GM21717 (cell line): ENCODE measurements at regions not wholly inside any gene's neighbourhood (a gene's known extent, or its start where the extent isn't known, plus 50 kb on each side); places are given as distances from the start of the nearest gene placed in this dataset.

ENCODE experiments used
- ATAC-seq: cut with Tn5 transposase; IDR thresholded peaks from one replicate; pipeline ENCODE4 v1.9.1; 2021; ENCODE audit warnings: mild to moderate bottlenecking, moderate library complexity; ENCODE audit not compliant: unreplicated experiment

DNA sequence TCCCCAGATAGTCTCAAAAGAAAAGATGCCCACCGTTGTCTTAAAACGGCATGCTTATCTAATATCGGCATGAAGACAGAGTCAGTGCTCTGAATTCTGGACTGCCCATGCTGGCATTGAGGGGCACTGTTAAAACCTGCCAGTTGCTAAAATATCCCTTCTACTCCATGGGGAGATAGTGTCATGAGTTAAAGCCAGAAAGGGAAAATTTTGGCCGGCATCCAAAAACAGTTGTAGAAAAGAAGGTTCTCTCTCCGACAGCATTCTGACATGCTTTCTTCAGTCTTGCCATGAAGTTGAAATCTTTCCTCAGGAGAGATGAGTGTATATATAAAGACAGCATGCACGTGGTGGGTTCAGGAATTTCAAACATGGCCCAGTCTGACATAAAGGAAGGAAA, 401.3 kb upstream of the PIK3C3 start:
- ATAC-seq = no peak

DNA sequence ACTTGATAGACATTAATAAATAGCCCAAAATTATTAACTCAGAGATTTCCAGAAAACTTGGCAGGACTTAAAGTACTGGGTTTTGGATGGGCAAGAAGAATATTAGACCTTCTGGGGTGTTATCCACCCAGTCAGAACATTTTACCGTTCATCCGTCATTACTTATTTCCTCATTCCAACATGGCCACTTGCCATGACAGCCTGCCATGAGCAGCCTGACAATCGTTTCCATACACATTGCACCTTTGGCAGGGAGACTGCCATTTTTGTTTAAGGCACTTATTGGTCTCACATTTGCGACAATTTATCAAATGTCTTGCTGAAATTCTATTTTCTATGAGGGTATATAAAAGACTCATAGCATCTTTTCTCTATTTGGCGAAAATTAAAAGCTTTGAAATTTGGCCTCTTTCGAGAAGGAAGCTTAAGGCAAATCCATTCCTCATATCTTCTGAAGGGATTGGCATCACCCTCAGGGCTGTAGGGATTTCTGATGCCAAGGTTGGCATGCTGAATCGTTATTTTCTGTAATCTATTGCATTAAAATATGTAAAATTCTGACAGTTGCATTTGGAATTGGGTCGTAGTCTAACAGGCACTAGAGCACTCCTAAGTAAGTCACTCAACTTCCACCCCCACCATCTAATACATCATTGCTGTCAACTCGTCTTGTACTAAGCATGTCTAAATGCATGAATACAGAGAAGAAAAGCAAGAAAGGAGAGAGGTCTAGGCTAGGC, 406.3 kb upstream of the PIK3C3 start:
- ATAC-seq = no peak

DNA sequence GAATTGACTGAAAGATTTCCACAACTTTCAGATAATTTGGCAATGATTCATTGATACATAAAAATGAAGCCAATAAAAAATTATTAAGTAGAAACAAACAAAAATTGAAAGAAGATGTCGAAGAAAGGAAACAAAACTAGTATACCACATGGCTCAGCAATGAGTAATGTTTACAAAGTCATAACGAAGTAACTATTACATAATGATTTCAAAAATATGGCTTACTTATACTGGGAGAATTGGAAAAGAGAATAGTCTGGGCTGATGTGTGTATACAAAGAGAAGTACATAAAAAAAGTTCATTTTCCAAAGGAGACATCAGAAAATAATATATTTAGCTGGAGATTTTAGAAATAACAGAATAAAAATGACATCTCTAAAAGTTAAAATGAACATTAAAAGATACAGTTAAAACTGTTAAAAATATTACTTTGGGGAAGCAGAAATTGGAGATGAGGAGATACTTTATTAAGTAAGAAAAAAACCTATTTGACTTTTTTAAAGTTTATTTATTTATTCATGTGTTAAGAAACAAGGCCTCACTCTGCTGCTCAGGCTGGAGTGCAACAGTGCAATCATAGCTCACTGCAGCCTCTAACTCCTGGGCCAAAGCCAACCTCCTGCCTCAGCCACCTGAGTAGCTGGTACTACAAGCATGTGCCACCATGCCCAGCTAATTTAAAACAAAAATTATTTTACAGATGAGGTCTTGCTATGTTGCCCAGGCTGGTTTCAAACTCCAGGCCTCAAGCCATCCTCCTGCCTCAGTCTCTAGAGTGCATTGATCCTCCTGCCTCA, 409.7 kb upstream of the PIK3C3 start:
- no peak for ATAC-seq

DNA sequence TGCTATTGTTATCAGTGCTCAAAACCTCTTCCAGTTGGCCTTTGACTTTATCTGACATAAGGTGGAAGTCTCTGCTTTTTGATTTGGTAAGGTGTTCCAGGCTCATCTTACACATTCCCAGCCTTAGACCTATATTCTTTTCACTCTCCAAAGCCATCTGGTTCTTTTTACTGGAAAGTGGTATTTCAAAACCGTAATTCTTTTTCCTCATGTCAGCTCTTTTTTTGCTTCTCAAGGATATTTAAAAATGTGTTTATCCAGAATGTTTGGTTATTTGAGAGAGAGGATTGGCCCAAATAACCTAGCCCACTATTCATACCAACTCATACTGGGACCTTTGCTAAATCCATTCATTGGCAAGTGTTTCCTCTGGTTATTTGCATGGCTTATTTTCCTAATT, 411.2 kb upstream of the PIK3C3 start:
- ATAC-seq = no peak

DNA sequence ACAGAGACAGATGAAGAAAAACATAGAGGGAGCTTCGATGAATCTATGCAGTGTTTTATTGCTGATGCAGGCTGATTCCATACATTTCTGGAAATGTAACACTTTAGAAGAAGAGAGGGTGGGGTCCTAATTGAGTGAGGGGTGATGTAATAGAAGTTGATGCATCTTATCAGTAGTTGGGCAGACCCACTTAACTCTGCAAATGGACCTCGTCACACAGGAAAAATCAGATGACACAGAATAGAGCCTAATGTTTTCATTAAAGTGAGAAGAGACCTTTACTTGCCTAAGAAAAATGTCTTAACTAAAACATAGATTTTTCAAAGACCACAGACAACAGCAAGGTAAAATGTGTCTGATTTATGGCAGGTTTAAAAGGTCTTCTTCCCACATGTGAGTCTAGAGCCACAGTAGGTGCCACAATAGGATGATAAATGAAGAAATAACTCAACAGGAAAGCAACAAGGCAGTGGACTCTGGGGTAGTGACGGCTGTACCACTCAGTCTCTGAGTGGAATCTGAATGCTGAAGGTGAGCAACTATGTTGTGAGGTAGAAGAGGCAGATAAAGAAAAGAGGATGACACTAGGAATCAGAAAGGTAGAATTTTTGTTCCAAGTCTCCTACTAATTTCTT, 414.7 kb upstream of the PIK3C3 start:
- ATAC-seq = no peak

DNA sequence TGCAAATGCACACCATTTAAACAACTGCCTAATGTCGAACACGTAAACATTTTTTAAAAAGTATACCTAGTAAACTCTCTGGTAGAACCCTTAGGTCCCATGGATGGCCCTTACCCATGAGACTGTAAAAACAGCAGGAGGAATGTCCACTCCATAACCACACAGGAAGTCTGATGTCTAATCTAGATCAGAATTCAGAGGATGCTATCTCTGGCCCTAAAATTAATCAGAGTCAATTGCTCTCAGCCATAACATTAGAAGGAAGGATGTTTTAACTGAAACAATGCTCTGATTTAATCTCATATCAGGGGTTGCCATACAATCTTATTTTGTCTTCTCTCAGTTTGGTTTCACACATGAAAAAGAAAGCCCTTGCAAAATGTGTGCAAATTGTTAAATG, 416.3 kb upstream of the PIK3C3 start:
- ATAC-seq = no peak

DNA sequence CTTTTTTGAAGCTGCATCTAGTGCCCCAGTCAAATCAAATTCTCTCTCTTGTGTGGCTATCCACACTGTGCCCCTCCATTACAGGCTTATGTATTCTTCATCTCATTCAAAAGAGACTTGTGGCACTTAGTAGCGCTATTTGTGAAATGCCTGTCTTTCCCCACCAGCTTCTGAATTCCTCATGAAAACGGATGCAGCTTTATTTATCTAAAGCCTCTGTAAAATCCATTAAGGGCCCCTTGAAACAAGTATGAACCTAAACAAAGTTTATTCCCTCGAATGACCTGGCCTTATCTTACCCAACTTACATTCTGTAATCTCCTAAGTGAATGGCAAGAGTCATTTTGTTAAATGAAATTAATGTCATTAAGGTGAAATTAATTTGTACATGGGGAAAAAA, 417.4 kb upstream of the PIK3C3 start:
- ATAC-seq = no peak

DNA sequence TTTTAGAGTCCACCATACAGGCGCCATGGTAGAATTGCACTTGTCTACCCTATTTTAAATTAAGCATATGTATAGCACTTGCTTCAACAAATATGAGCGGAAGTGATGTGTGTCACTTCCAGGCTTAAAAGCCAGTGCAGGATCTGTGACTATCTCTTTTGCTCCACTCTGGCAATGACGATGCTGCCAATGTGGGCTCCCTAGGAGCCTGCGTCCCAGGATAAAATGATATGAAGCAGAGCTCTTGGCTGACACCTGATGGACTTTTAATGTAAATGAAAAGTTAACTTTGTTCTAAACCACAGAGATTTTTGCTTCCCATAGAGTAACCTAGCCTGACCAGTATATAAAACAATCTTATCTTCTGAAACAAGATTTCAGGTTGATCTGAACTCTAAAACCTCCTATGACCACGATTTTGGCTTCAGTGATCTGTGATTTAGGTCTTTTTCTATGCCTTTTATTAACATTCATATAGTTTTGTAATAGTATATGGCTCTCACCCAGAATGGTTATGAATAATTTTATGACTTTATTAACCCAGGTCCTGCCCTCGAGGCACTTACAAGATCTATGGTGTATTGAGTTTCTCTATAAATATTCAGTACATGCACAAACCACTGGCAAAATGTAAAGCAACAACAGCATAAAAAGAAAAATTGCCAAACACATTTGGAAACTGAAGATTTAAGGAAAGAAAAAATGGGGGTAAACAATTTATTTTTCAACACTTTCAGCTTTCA, 422.5 kb upstream of the PIK3C3 start:
- no peak for ATAC-seq

DNA sequence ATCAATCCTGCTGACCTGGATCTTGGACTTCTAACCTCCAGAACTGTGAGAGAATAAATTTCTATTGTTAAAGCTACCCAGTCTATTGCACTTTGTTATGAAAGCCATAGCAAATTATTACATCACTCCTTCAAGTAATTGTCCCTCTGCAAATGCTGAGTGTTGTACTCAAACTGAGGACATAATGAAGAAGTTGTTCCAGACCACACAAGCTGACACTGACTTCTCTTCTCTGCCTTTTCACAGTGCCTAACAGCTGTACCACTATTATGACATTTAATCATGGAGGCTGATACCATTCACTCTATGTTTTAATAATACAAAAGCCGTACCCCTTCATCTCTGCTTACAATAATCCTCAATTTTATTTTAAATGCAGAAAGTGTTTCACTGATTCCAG, 424.1 kb upstream of the PIK3C3 start:
- no peak for ATAC-seq

DNA sequence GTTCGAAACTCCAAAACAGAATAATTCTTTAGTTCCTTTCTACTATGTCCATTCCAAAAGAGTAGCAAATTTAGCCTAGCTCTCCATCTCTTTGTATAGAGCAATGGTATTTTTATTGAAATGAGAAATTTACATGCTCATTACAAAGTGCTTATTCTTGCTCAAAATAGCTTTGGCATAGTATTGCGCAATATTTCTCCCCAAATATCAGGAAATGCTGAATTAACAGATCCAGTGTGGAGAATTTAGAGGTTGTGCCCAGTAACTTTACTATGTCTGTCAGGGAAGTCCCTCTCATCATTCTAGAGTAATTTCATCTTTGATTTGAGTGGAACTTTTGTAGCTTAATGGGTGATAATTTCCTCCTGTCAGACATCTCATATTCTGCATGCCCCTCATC, 425.9 kb upstream of the PIK3C3 start:
- ATAC-seq = no peak

DNA sequence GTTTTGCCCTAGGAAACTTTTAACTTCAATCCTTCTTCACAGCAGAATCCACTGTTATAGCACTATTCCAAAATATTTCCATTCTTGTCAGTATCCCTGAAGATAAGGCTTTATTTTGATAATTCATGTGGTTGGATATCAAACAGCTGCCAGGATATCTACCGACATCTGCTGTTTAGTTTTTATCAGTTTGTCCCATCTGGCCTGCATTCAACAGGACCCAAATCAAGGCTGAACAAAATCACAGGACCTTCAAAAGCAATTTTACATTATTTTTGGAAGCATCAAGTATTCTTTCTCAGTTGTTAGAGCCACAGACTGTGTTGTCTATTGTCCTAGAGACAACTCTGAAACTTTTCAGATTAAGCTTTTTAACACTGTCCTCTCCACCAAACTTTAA, 429.0 kb upstream of the PIK3C3 start:
- no peak for ATAC-seq

DNA sequence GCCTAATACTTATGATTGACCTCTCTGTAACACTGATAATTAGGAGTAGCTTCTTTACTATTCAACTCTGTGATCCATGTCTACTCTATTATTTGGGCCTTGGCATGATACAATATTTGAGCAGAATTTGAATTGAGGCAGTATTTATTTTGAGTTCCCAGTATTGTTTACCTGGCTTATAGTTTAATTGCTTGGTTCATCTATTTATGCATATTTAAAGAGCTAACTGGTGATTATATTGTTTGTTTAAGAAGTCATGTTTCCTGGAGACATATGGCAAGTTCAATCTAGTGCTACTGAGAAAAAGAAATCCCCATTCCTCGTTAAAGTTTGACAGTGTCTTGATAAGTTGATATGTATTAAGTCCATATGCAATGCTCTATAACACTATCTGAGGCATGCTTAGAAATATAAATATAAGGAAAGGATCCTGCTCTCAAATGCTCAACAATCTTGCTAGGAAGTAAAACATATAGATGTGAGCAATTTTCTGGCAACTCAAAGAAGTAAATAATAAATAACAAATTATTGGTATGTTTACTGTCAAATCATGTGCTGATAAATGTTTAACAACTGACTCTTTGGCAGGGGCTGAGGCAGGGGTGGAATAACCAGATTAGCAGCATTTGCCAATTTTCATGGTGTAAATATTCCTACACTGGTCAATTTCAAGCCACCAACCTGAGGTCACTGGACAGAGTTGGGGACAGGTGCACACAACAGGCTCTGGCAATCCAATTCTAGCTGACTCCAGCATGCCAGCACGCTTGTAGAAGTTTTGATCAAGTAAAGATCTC, 430.2 kb upstream of the PIK3C3 start:
- ATAC-seq = no peak

DNA sequence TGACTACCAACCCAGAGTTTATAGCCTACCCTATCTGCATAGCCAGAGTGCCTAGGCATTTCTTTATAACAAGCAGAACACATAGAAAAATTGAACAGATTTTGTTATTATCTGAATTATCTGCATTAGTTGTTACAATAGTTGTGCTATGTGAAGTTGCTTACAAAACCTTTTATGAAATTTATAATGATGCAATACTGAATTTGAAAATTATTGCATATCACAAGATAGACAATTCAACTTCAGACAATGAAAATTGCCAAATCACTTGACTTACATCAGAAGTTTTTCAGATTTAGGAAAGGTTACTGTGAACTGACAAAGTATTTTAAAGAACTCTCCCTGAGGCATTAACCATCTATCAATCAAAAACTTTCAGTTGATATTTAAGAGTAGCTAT, 437.9 kb upstream of the PIK3C3 start:
- ATAC-seq = no peak

DNA sequence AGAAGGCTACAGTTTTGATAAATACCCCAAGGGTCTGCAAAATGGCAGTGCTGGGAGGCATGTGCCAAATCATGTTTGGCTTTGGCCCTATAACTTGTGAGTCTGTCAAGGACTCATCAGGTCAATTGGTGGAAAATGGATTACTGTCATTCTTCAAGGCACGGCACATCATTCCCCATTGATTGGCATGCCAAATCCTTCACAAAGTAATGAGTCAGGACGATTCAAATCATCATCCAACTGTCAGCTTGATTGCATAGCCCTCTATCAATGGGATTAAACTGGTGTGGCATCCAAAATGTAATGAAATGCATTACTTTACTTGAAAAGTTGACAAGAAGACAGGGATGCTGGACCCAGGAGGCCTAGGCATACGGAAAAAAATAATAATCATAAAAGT, 441.6 kb upstream of the PIK3C3 start:
- ATAC-seq = no peak

DNA sequence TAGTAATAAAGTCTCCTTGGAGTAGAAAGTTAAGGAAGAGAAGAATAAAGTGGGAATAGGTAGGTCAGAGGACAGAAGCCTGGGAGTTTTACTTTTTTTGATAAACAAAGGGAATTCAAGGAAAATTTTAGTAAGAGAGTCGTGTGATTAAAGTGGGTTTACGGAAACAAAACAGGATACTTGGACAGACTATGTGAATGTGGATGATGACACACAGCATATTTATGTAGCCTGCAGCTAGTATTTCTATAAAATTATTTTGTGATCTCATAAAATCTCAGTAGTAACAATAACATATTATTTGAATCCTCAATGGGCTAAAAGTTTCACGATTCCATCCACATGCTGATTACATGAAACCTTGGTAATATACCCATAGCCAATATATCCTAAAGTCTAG, 450.7 kb upstream of the PIK3C3 start:
- no peak for ATAC-seq

DNA sequence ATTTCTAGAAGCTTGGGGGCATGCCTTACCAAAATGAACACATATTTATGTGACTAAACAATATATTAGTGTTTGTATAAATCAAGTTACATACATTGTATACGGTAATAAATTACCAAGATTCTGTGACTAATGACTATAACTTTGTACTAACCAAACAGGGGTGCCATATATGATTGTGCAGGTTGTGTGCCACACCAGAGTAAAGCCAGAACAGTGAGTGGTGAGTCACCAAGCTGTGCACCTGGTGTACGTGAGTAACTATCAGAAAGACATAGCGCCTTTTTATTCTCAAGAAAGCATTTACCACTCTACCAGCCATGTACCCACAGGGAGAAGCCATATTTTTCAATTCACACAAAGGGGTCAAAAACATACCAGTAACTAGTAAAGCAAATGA, 453.2 kb upstream of the PIK3C3 start:
- ATAC-seq = no peak

DNA sequence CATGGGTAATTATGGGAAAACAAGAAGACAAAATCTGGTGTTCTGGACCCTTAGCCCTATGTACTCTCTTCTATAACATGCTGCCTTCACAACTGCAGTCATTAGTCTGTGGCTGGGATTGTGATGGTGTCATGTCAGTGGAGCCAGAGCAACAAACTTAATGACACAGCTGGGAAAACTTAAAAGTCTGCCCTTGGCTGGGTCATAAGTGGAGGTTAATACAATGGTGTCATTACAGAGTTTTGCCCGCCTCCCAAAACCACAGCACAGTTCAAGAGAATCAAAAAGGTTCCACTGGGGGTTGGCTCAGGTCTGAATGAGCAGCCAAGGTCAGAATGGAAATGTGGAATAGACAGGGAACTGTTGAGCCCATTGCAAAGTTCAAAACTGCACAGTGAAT, 455.7 kb upstream of the PIK3C3 start:
- ATAC-seq = no peak

DNA sequence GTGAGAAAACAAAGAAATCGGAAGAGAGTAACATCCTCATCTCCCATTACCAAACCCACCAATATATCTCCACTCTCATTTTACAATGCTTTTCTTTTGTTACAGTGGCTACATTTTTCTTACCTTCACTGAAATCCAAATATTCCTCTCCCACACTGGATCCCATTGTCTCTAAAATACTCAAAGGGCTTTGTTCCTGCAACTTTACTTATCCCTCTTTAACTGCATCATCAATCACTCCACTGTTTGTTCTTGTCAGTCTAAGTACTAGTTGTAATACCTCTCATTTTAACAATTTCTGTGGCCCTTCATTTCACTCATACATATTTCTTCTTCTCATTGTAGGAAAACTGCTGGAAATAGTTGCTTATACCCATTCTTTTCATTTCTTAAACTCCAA, 464.2 kb upstream of the PIK3C3 start:
- no peak for ATAC-seq

DNA sequence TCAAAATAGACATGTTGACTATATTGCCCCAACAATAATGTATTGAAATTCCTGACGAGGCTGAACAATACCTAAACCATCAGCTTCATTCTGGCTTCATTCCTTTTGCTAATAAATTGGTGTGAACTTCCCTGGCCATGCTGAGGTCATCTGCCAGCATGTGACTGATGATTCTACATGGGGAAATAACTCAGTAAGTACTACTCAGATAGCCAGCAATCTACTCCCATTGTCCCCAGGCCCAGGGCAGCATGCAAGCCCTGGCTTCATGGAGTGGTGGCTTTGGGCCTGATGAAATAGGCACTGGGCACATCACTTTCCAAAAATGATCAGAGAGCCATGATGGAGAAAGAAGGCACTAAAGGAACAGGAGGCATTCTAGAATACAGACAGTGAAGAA, 468.5 kb upstream of the PIK3C3 start:
- ATAC-seq = no peak

DNA sequence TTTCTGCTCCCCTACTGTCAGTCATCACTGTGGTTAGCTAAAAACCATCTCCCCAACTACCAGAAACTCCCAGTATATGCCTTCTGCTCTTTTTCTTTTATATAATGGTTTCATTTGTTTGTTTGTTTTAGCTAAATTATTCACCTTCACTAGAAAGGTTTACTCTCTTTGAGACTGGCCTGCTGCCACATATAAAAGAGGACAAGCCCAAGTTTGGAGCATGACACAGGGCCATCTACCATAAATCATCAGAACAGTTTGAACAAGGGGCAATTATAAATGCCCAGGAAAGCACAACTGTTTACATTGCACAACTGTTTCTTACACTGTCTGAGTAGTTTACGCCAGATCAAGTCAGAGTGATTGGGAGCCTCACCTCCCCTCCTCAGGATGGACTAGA, 471.0 kb upstream of the PIK3C3 start:
- no peak for ATAC-seq

DNA sequence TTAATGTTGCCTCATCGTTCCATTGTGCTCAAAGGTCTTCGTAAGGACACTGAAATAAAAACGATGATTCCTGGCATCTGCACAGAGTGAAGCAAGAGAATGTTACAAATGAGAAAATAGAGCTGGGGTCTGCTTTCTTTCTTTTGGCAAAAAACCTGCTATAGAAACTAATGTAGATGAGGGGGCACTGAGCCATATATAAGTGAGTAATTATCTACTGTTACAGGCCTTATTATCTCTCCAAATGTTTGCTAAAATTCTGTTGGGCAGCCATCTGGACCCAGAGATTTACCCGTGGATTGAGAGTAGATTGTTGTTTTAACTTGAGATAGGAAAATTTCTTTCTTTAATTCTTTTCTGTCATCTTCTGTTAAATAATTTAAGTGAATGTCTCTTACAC, 472.5 kb upstream of the PIK3C3 start:
- ATAC-seq = no peak
